ENCODE measurements at regions not wholly inside any gene's neighbourhood (a gene's known extent, or its start where the extent isn't known, plus 50 kb on each side); places are given as distances from the start of the nearest gene placed in this dataset.
A peak's percentile ranks its signal among the peaks of the same experiment; 100 is the strongest.

DNA sequence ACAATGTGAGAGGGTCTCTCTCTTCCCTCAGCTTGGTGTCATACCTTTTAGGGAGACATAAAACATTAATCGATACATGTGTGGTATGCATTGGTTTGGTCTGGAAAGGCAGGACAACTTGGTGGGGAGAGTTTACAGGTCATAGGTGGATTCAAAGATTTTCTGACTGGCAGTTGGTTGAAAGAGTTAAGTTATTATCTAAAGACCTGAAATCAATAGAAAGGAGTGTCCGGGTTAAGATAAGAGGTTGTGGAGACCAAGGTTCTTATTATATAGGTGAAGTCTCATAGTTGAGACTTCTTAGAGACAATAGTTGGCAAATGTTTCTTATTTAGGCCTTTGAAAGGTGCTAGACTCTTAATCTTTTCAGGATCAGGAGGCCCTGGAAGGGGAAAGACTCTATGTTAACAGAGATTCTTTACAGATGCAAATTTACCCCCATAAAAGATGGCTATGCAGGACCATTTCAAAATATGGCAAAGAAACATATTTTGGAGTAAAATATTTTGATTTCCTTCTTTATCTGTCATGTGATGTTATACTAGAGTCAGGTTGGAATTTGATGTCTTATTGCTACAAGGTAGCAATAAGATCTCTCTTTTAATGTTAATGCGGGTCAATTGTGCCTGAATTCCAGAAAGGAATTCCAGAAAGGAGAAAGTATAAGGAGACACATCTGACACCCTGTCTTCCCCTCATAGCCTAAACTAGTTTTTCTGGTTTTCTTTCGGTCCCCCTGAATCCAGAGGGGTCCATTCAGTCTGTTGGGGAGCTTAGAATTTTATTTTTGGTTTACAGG, 59.2 kb upstream of the RCBTB2 start:
- peaks cover 8 to 25% (median 18%) of the 10 kb centered on the region in 4 experiments for H3K4me1 ChIP-seq (replicated peaks in 1 of 4; ENCODE audit: control insufficient read depth in 3 of 4, insufficient read depth in 4 of 4, low read length in 3 of 4)
- H2AFZ ChIP-seq (ENCODE audit: low read length) = no peak overlapping the region
- ChIA-PET CTCF (ENCODE audit: partially characterized antibody) (interaction anchor here (0.5 to 4.7 kb wide), 6 partner anchors 9 to 521 kb away, joined by 3 to 68 read pairs (median 3); no protein-coding TSS in a partner anchor), POLR2A (ENCODE audit: partially characterized antibody) (interaction anchor here (1.2 kb wide), 1 partner anchor 8 kb away, joined by 3 read pairs; no protein-coding TSS in a partner anchor)
- no peak overlapping the region for H3K4ac ChIP-seq (replicated peaks; ENCODE audit: insufficient read length, low read depth, low read length)
- TF ChIP-seq SP1 (IDR thresholded peaks at IDR 0.05; ENCODE audit: low read depth, low read length) (peak; percentile 19; the same call in 1 of the 2 replicates), ASH2L (IDR thresholded peaks at IDR 0.05; ENCODE audit: low read length) (peak; percentile 26), MAFK (IDR thresholded peaks at IDR 0.05; ENCODE audit: low read depth, low read length) (no peak)
- no peak for DNase-seq (ENCODE audit: low read depth in 1 of 2, low spot score in 2 of 2)
- H3K18ac ChIP-seq (ENCODE audit: extremely low read depth, low read length) = no peak overlapping the region
- no peak overlapping the region for H2BK20ac ChIP-seq (ENCODE audit: low read length)
- H2BK12ac ChIP-seq (ENCODE audit: low read depth, low read length) = 0 out of 2 replicates have a peak overlapping the region, but pooled peaks have one; percentile 60
- no peak overlapping the region for H3K9ac ChIP-seq (replicated peaks in 1 of 4; ENCODE audit: extremely low read depth in 1 of 4, low read depth in 3 of 4, low read length in 3 of 4)
- H3K14ac ChIP-seq (ENCODE audit: insufficient read length) = no peak overlapping the region
- H4K20me1 ChIP-seq (replicated peaks in 1 of 2; ENCODE audit: control insufficient read depth in 1 of 2, insufficient read depth in 2 of 2, low read length in 2 of 2) = no peaks in the 10 kb centered on the region
- H3K4me2 ChIP-seq (ENCODE audit: insufficient read depth in 1 of 2, low read depth in 2 of 2, low read length in 2 of 2) = peak overlapping the region in 1 of 2 experiments; percentile 20; a peak in 1 of 4 replicates
- no peaks in the 10 kb centered on the region for H3K23me2 ChIP-seq (ENCODE audit: low read depth, low read length)
- H3K27me3 ChIP-seq (replicated peaks in 1 of 4; ENCODE audit: control insufficient read depth in 3 of 4, extremely low read depth in 1 of 4, insufficient read depth in 3 of 4, low read length in 3 of 4) = no peaks in the 10 kb centered on the region
- H2AK5ac ChIP-seq (ENCODE audit: low read depth, low read length) = no peak overlapping the region
- H3K27ac ChIP-seq (ENCODE audit: low read depth, low read length) = no peak overlapping the region
- H3K79me1 ChIP-seq (ENCODE audit: low read depth, low read length) = no peaks in the 10 kb centered on the region
- H2BK15ac ChIP-seq (ENCODE audit: low read length) = no peak overlapping the region
- no peak overlapping the region for H3K56ac ChIP-seq (replicated peaks; ENCODE audit: insufficient read length, low read depth, low read length)
- no peaks in the 10 kb centered on the region for H3K79me2 ChIP-seq (ENCODE audit: control insufficient read depth in 1 of 2, insufficient read depth in 2 of 2, low read length in 2 of 2)
- no peak overlapping the region for H4K8ac ChIP-seq (ENCODE audit: extremely low read depth, insufficient read depth, low read length)
- 0 out of 4 replicates have a peak, but pooled peaks cover 0 to 6% of the 10 kb centered on the region in 2 experiments for H3K9me3 ChIP-seq (ENCODE audit: insufficient read depth in 2 of 2, low read depth in 1 of 2, low read length in 1 of 2)
- peak overlapping the region in 1 of 4 experiments; percentile 17; a peak in 1 of 8 replicates for H3K4me3 ChIP-seq (ENCODE audit: extremely low read depth in 1 of 4, insufficient read depth in 2 of 4, low read depth in 3 of 4, low read length in 4 of 4)
- peak overlapping the region; percentile 12 for H4K91ac ChIP-seq (replicated peaks; ENCODE audit: insufficient read length, low read length)
- 71% methylated on average over 4 of the region's 4 CpGs; no CpG with 5 or more reads in 1 of the 2 experiments for WGBS, 2 experiments (ENCODE audit: extremely low coverage in 1 of 2, insufficient coverage in 1 of 2, insufficient read length in 1 of 2, insufficient replicate concordance in 2 of 2, low coverage in 1 of 2, low lambda C conversion rate in 2 of 2, missing lambda C conversion rate in 1 of 2)
- H2BK120ac ChIP-seq (replicated peaks; ENCODE audit: low read depth, low read length) = no peak overlapping the region
- H2BK5ac ChIP-seq (ENCODE audit: low read depth, low read length) = peak overlapping the region; percentile 58; the same call in 1 of the 2 replicates
- no peaks in the 10 kb centered on the region for H3K36me3 ChIP-seq (ENCODE audit: control insufficient read depth in 2 of 4, insufficient read depth in 4 of 4, low read length in 3 of 4)
- no peak overlapping the region for H3K23ac ChIP-seq (ENCODE audit: insufficient read length)
- no peak for FAIRE-seq
- no peak overlapping the region for H4K5ac ChIP-seq (ENCODE audit: insufficient read length, low read depth, low read length)

Data from H1 (cell line).